GM12878 (cell line): ENCODE measurements at regions not wholly inside any gene's neighbourhood (a gene's known extent, or its start where the extent isn't known, plus 50 kb on each side); places are given as distances from the start of the nearest gene placed in this dataset.

ENCODE experiments used
- ATAC-seq: fragments of 200-7000 bp; cut with Tn5 transposase; 3 replicates; pipeline ENCODE4 v1.9.1; 2020; ENCODE audit warnings: mild to moderate bottlenecking, moderate library complexity
- BruUV-seq: library from RNA; stranded (reverse); fragments of 400-500 nt; replicated peaks from 2 replicates; lab custom pipeline; 2021; lab: Mats Ljungman, UMichigan
- CTCF ChIA-PET: fragments of 300-600 bp; sonication (Branson Sonifier 250); formaldehyde crosslinking; extraction: SDS; loops from one replicate; lab custom pipeline; 2021; ENCODE audit warnings: inconsistent platforms; lab: Yijun Ruan, JAX
- POLR2A ChIA-PET: fragments of 350-600 bp; formaldehyde crosslinking; extraction: SDS; loops from one replicate; lab custom pipeline; 2021; ENCODE audit warnings: inconsistent platforms; lab: Charles Lee
- RAD21 ChIA-PET: fragments of 300-600 bp; sonication (Branson Sonifier 250); formaldehyde crosslinking; loops from one replicate; lab custom pipeline; 2023; ENCODE audit warnings: antibody characterized with exemption; ENCODE audit not compliant: unreplicated experiment; lab: Charles Lee
- SMC1A ChIA-PET: fragments of 300-600 bp; sonication (Branson Sonifier 250); formaldehyde crosslinking; loops from one replicate; lab custom pipeline; 2023; ENCODE audit not compliant: unreplicated experiment, uncharacterized antibody; lab: Charles Lee
- DNase-seq: peaks from one replicate; pipeline ENCODE4 v3.0.0-alpha.2; 2011; ENCODE audit warnings: low read depth, low spot score
- FAIRE-seq: peaks from 3 replicates; lab custom pipeline; 2011; peaks lifted over from hg19 to GRCh38; lab: Jason Lieb, UNC
- H2AFZ ChIP-seq: 2 replicates; pipeline ENCODE4 v1.6.0; 2011; ENCODE audit warnings: low read depth, low read length, control low read depth; ENCODE audit not compliant: control insufficient read depth
- H3K27ac ChIP-seq: 2 replicates; pipeline ENCODE4 v1.5.1; 2011; ENCODE audit warnings: control low read depth; ENCODE audit not compliant: control insufficient read depth, insufficient read depth
- H3K27me3 ChIP-seq, 2 experiments: replicated peaks in 1 of 2; 2 replicates each; pipeline versions ENCODE4 v1.6.0 to v1.6.1; 2011; ENCODE audit warnings: low read length in 1 of 2; ENCODE audit not compliant: control insufficient read depth in 2 of 2, insufficient read depth in 2 of 2
- H3K36me3 ChIP-seq, 2 experiments: 2 replicates each; pipeline ENCODE4 v1.5.1; 2011; ENCODE audit warnings: low read length in 1 of 2; ENCODE audit not compliant: control insufficient read depth in 2 of 2, insufficient read depth in 2 of 2
- H3K4me1 ChIP-seq: 2 replicates; pipeline ENCODE4 v1.6.1; 2011; ENCODE audit warnings: mild to moderate bottlenecking, low read length, moderate library complexity, mixed read lengths; ENCODE audit not compliant: control insufficient read depth, insufficient read depth
- H3K4me2 ChIP-seq: 2 replicates; pipeline ENCODE4 v1.6.0; 2011; ENCODE audit warnings: control low read depth; ENCODE audit not compliant: control insufficient read depth, insufficient read depth
- H3K4me3 ChIP-seq: fragments of 200-600 bp; sonication (generic); 2 replicates; pipeline ENCODE4 v1.5.1; 2016
- H3K79me2 ChIP-seq: 2 replicates; pipeline ENCODE4 v1.6.0; 2011; ENCODE audit warnings: low read length; ENCODE audit not compliant: control insufficient read depth, insufficient read depth
- H3K9ac ChIP-seq: 2 replicates; pipeline ENCODE4 v1.8.0; 2011; ENCODE audit warnings: low read length, control low read depth, mixed read lengths; ENCODE audit not compliant: control insufficient read depth, insufficient read depth
- H3K9me3 ChIP-seq: replicated peaks from 3 replicates; pipeline ENCODE4 v1.5.1; 2011; ENCODE audit warnings: mild to moderate bottlenecking, low read length; ENCODE audit not compliant: control insufficient read depth, insufficient read depth
- H4K20me1 ChIP-seq: 2 replicates; pipeline ENCODE4 v1.6.0; 2011; ENCODE audit not compliant: control insufficient read depth, insufficient read depth
- BCL11A ChIP-seq: IDR thresholded peaks from 2 replicates; pipeline ENCODE4 v1.6.1; 2011; ENCODE audit warnings: low read depth, low read length
- BRCA1 ChIP-seq: IDR thresholded peaks from 2 replicates; pipeline ENCODE4 v1.6.1; 2011; ENCODE audit warnings: low read depth, low read length, improper control_type of control experiment
- FOXK2 ChIP-seq: fragments of 450-650 bp; IDR thresholded peaks from 2 replicates; pipeline ENCODE4 v1.6.1; 2017; ENCODE audit warnings: mild to moderate bottlenecking, moderate library complexity
- HCFC1 ChIP-seq: fragments of 150-350 bp; IDR thresholded peaks from 2 replicates; pipeline ENCODE4 v1.6.1; 2014; ENCODE audit warnings: low read length
- JUND ChIP-seq: IDR thresholded peaks from 2 replicates; pipeline ENCODE4 v1.6.1; 2012; ENCODE audit warnings: low read depth, mild to moderate bottlenecking, low read length, improper control_type of control experiment, moderate library complexity
- MXI1 ChIP-seq: fragments of 150-350 bp; IDR thresholded peaks from 2 replicates; pipeline ENCODE4 v1.6.1; 2011; ENCODE audit warnings: low read depth, mild to moderate bottlenecking, inconsistent platforms, low read length, improper control_type of control experiment
- NFIC ChIP-seq: IDR thresholded peaks from 2 replicates; pipeline ENCODE4 v1.6.1; 2012; ENCODE audit warnings: low read depth, mild to moderate bottlenecking, inconsistent platforms, low read length, moderate library complexity
- NR2C2 ChIP-seq: IDR thresholded peaks from 2 replicates; pipeline ENCODE4 v1.6.1; 2011; ENCODE audit warnings: borderline replicate concordance, low read depth; ENCODE audit not compliant: control insufficient read depth, insufficient read length
- WGBS: methylation state at CpG from one replicate; pipeline ENCODE4 v1.1.6; 2016; ENCODE audit warnings: low lambda C conversion rate; ENCODE audit not compliant: insufficient replicate concordance, insufficient coverage; ENCODE audit errors: missing lambda C conversion rate; 5-methylcytosine and 5-hydroxymethylcytosine counted together
- in situ Hi-C: fragments of 300-500 bp; cut with MboI; formaldehyde crosslinking; loops from 9 replicates; pipeline ENCODE4 v1.14.3; 2018; ENCODE audit warnings: mixed read lengths
- intact Hi-C: fragments of 100-400 bp; cut with micrococcal nuclease; formaldehyde crosslinking; loops from one replicate; pipeline ENCODE4 v1.14.2; 2022; ENCODE audit not compliant: unreplicated experiment
- TF ChIP-seq, protein P1 (sequence below): fragments of 450-650 bp; IDR thresholded peaks from 2 replicates; pipeline ENCODE4 v1.6.1; 2017; ENCODE audit warnings: mild to moderate bottlenecking
- TF ChIP-seq, protein P2 (sequence below): fragments of 450-650 bp; IDR thresholded peaks from 2 replicates; pipeline ENCODE4 v1.6.1; 2017; ENCODE audit warnings: mild to moderate bottlenecking, moderate library complexity

DNA sequence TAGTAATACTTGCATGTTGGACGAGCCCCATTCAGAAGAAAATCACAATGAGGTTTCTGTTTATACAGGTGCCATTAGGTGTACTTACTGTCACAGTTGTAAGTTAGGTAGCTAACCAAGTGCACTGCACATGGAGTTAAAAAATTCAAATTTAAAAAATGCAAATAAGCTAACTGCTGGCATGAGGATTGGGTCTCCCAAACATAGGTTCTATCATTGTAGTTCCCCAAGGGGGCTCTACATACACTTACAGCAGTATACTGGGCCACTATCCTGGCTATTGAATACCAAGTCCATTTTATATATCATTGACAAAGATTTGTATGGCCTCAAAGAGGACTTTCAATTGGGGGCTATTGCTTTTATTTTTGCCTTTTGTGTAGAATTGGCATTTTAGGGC is 153.4 kb downstream of the FMR1NB start:
- SMC1A ChIA-PET, result interaction anchor here (1.0 to 1.5 kb wide), 2 partner anchors 245 to 1336 kb away, joined by 3 to 5 read pairs; no protein-coding TSS in a partner anchor
- RAD21 ChIA-PET, result no interaction called here
- intact Hi-C loops, result loop anchor here (10.0 kb wide), 1 partner anchor 1150 kb away; no protein-coding TSS in a partner anchor

More for the DNA sequence above, 153.4 kb downstream of the FMR1NB start:
- no TSS peak for BruUV-seq
- no peak overlapping the region for H3K9ac ChIP-seq
- ATAC-seq (no peak), DNase-seq (no peak), FAIRE-seq (no peak)
- in situ Hi-C loops, result no loop called here
- no peak overlapping the region for H3K4me2 ChIP-seq
- H3K4me3 ChIP-seq, result no peak overlapping the region
- no peaks in the 10 kb centered on the region for H3K27me3 ChIP-seq
- H3K36me3 ChIP-seq, result no peaks in the 10 kb centered on the region
- no peaks in the 10 kb centered on the region for H3K9me3 ChIP-seq
- H3K79me2 ChIP-seq, result no peaks in the 10 kb centered on the region
- H4K20me1 ChIP-seq, result no peaks in the 10 kb centered on the region
- no peak overlapping the region for H3K27ac ChIP-seq
- 3% methylated on average over 1 of the region's 1 CpG for WGBS
- H2AFZ ChIP-seq, result no peak overlapping the region
- CTCF ChIA-PET, result no interaction called here
- TF ChIP-seq MXI1, result no peak
- no peak for TF ChIP-seq NR2C2
- TF ChIP-seq FOXK2, result no peak
- TF ChIP-seq, protein P1, sequence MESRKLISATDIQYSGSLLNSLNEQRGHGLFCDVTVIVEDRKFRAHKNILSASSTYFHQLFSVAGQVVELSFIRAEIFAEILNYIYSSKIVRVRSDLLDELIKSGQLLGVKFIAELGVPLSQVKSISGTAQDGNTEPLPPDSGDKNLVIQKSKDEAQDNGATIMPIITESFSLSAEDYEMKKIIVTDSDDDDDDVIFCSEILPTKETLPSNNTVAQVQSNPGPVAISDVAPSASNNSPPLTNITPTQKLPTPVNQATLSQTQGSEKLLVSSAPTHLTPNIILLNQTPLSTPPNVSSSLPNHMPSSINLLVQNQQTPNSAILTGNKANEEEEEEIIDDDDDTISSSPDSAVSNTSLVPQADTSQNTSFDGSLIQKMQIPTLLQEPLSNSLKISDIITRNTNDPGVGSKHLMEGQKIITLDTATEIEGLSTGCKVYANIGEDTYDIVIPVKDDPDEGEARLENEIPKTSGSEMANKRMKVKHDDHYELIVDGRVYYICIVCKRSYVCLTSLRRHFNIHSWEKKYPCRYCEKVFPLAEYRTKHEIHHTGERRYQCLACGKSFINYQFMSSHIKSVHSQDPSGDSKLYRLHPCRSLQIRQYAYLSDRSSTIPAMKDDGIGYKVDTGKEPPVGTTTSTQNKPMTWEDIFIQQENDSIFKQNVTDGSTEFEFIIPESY, result no peak
- TF ChIP-seq, protein P2, sequence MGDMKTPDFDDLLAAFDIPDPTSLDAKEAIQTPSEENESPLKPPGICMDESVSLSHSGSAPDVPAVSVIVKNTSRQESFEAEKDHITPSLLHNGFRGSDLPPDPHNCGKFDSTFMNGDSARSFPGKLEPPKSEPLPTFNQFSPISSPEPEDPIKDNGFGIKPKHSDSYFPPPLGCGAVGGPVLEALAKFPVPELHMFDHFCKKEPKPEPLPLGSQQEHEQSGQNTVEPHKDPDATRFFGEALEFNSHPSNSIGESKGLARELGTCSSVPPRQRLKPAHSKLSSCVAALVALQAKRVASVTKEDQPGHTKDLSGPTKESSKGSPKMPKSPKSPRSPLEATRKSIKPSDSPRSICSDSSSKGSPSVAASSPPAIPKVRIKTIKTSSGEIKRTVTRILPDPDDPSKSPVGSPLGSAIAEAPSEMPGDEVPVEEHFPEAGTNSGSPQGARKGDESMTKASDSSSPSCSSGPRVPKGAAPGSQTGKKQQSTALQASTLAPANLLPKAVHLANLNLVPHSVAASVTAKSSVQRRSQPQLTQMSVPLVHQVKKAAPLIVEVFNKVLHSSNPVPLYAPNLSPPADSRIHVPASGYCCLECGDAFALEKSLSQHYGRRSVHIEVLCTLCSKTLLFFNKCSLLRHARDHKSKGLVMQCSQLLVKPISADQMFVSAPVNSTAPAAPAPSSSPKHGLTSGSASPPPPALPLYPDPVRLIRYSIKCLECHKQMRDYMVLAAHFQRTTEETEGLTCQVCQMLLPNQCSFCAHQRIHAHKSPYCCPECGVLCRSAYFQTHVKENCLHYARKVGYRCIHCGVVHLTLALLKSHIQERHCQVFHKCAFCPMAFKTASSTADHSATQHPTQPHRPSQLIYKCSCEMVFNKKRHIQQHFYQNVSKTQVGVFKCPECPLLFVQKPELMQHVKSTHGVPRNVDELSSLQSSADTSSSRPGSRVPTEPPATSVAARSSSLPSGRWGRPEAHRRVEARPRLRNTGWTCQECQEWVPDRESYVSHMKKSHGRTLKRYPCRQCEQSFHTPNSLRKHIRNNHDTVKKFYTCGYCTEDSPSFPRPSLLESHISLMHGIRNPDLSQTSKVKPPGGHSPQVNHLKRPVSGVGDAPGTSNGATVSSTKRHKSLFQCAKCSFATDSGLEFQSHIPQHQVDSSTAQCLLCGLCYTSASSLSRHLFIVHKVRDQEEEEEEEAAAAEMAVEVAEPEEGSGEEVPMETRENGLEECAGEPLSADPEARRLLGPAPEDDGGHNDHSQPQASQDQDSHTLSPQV, result no peak
- TF ChIP-seq NFIC, result no peak
- TF ChIP-seq JUND, result no peak
- TF ChIP-seq BCL11A, result no peak
- no peak for TF ChIP-seq BRCA1
- no peak for TF ChIP-seq HCFC1
- no peaks in the 10 kb centered on the region for H3K4me1 ChIP-seq
- POLR2A ChIA-PET, result no interaction called here
